ENCODE measurements at regions not wholly inside any gene's neighbourhood (a gene's known extent, or its start where the extent isn't known, plus 50 kb on each side); places are given as distances from the start of the nearest gene placed in this dataset.

DNA sequence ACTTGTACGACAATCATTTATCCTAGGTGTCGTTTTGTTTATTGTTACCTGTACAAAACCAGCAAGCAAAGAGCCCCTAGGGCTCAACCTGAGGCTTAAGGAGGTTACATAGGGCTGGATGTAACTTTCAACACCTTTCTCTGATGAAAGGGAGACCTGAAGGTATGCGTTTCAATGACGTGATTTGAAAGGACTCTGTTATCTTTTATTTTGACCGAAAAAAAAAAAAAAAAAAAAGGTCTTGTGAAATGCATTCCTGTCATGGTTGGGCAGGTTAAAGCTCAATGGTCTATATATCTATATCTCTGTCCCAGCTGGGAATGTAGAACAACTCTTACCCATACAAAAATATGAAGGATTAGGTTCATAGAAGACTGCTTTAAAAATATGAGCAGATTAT, 78.7 kb upstream of the SASH1 start:
- no peak overlapping the region for H3K27ac ChIP-seq
- TF ChIP-seq, protein P1, sequence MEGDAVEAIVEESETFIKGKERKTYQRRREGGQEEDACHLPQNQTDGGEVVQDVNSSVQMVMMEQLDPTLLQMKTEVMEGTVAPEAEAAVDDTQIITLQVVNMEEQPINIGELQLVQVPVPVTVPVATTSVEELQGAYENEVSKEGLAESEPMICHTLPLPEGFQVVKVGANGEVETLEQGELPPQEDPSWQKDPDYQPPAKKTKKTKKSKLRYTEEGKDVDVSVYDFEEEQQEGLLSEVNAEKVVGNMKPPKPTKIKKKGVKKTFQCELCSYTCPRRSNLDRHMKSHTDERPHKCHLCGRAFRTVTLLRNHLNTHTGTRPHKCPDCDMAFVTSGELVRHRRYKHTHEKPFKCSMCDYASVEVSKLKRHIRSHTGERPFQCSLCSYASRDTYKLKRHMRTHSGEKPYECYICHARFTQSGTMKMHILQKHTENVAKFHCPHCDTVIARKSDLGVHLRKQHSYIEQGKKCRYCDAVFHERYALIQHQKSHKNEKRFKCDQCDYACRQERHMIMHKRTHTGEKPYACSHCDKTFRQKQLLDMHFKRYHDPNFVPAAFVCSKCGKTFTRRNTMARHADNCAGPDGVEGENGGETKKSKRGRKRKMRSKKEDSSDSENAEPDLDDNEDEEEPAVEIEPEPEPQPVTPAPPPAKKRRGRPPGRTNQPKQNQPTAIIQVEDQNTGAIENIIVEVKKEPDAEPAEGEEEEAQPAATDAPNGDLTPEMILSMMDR (IDR thresholded peaks at IDR 0.05): no peak
- TF ChIP-seq ZFX (IDR thresholded peaks at IDR 0.05; ENCODE audit: borderline replicate concordance): no peak

DNA sequence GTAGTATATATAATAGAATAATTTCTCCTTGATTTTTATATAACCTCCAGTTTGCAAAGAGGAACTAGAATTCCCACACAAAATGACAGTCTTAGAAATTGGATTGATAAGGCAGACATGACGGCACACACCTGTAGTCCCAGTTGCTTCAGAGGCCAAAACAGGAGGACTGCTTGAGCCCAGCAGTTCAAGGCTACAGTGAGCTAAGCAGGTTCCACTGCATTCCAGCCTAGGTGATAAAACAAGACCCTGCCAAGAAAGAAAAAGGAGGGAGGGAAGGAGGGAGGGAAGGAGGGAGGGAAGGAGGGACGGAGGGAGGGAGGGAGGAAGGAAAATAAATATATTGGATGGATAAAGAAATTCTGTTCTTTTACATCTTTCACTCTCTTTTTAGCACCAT, 77.6 kb upstream of the SASH1 start:
- TF ChIP-seq, protein P1 (IDR thresholded peaks at IDR 0.05): no peak
- no peak for TF ChIP-seq ZFX (IDR thresholded peaks at IDR 0.05; ENCODE audit: borderline replicate concordance)

DNA sequence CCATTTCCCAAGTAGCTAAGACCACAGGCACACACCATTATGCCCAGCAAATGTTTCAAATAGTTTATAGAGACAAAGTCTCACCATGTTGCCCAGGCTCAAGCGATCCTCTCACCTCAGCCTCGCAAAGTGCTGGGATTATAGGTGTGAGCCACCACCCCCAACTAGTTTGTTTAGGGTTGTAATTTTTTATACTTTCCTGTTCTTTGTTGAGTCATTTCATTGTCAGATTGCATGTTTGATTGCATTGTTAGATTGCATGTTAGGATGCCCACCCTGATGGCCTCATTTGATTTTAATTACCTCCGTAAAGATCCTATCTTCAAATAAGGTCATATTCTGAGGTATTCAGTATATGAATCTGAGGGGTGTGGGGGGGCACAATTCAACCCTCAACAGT, 73.3 kb upstream of the SASH1 start:
- no peak for TF ChIP-seq ZFX (IDR thresholded peaks at IDR 0.05; ENCODE audit: borderline replicate concordance)
- TF ChIP-seq, protein P1 (IDR thresholded peaks at IDR 0.05): no peak
- H3K27ac ChIP-seq: no peak overlapping the region

More for the DNA sequence above, 77.6 kb upstream of the SASH1 start:
- H3K27ac ChIP-seq: no peak overlapping the region

DNA sequence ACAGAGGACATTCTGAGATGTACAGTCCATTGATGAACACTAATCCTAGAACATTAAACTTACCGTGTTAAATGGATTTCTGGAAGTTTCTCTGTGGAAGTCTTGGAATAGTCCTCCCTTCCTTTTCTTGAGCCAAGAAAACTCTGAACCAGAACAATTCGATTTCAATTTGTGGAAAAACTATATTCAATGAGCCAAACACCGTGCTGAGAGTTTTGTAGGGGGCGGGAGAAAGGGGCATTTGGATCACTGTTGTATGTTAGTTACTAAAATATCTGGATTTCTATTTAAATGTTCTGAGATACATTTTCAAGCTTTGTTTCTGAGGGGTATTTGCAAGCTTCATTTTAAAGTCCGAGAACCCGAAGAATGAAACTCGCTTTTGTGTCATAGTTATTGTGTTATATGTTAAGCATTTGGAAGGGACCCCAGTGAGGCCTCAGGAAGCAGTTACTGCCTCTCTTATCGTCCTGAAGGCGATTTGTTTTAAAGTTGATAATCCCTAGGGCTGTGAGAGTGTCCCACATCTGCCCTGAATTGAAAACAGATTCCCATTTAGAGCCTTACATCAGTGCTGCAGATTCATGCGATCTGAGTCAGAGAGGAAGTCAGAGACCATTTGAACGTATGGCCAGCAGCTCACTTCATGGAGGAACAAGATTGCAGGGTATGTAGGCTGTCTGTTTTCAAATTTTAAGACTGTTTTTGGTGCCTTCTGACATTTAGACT, 70.8 kb upstream of the SASH1 start:
- TF ChIP-seq ZFX (IDR thresholded peaks at IDR 0.05; ENCODE audit: borderline replicate concordance): no peak
- TF ChIP-seq, protein P1 (IDR thresholded peaks at IDR 0.05): no peak
- no peak overlapping the region for H3K27ac ChIP-seq

DNA sequence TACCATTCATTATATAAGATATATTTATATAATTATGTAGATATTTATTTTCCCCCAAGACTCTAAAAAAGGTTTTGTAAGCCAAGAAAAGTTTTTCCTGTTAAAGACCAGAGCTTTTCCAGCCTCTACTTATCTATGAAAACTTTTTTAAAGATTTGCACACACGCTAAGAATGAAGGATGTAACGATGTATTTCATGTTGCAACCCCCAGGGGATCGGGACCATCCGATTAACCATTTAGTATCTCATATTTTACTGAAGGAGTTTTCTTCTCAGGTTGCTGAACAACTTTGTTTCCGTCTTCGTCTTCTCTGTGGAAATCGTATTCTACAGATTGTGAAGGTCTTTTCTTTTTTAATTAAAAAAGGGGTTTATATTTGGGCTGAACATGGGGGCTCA, 70.0 kb upstream of the SASH1 start:
- H3K27ac ChIP-seq: no peak overlapping the region
- TF ChIP-seq, protein P1 (IDR thresholded peaks at IDR 0.05): no peak
- no peak for TF ChIP-seq ZFX (IDR thresholded peaks at IDR 0.05; ENCODE audit: borderline replicate concordance)

DNA sequence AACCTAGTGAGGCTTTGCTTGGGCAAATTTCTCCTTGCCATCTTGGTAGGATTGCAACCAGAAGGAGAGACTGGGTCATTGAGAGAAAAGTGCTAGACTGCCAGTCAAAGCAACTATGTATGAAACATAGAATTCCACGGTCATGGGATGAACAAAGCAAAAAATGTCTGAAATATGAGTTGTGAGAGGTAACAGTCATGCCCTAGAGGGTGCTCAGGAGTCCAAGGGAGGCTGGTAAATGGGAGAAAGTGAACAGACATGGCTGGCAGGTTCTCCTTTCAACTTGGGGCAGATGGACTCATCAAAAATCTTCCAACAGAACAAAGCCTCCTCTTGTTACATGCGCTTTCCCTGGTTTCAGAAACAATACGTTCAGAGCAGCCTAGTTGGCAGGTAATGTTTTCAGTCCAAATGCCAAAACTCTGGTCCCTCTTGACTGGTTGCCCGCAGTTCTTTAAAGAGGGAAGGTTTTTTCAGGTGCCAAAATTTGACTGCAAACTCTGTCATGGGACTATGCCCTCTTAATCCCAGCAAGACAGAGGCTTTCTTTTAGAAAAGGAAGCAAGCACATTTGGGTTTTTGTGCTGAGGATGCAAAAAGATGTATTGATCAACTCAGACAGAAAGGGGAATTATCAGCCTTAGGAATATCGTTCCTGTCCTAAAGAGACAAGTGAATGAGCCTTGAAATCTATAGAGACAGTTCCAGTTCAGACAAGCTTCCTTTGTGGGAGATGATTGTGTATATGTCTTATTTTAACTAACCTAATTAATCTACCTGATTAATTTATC, 68.5 kb upstream of the SASH1 start:
- no peak overlapping the region for H3K27ac ChIP-seq

More for the DNA sequence above, 68.5 kb upstream of the SASH1 start:
- TF ChIP-seq, protein P1 (IDR thresholded peaks at IDR 0.05): no peak
